Skin of body (tissue), 1 donor: ENCODE measurements at regions not wholly inside any gene's neighbourhood (a gene's known extent, or its start where the extent isn't known, plus 50 kb on each side); places are given as distances from the start of the nearest gene placed in this dataset.
A peak's percentile ranks its signal among the peaks of the same experiment; 100 is the strongest.
"Not testable (repeated sequence)": the region's sequence is repeated elsewhere in the genome, so short reads cannot be mapped to it uniquely, and the experiment has no call there.

ENCODE experiments used
- DNase-seq: peaks from one replicate; lab custom pipeline; 2025; lab: John Stamatoyannopoulos, UW

GRCh38 chr9:135403733-135404450 lies 75.7 kb upstream of the PPP1R26 start:
- DNase-seq: no peak

- no peak for DNase-seq
Measured at GRCh38 chr9:135404451-135405144, 75.0 kb upstream of the PPP1R26 start.

- DNase-seq: not testable (repeated sequence)
Measured at GRCh38 chr9:135405145-135405464, 74.5 kb upstream of the PPP1R26 start.

GRCh38 chr9:135408476-135409254 lies 70.9 kb upstream of the PPP1R26 start:
- no peak for DNase-seq

DNA sequence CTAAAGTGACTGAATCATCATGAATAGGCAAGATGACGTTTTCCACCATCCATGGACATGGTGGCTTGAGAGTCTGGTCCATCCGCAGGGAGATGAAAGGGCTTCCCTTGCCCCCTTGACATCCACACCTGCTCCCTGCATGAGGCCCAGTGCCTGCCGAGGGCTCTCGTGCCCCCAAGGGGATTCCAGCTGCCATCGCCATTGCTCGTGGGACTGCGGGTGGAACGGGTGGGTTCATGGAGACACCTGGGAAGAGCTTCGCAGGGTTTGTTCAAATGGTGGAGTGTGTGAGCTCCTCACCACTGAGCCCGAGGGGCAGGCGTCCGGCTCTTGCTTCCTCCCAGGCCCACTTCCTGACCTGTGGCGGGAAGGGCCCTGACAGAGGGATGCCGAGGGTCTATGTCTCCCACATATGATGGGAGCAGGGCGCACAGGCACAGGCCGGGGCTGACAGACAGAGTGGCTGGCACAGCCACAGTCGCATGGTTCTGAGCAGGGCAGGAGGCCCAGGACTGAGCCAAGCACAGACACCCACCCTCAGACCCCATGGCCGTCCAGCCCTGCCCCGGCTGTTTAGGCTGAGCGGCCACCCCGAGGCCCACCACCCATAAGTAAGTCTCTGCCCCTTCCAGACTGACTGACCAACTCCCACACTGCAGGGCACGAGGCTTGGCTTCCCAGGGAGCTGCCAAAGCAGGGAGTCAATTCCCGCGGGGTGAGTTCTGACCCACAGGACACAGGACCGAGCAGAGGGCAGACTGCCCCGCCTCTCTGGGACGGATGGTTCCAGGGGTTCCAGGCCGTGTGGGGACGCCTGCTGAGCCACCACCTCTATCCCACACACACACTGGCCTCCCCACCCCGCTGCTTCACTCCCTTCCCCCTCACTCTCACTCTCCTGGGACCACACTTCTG lies 70.0 kb upstream of the PPP1R26 start:
- DNase-seq: no peak

GRCh38 chr9:135410421-135410820 lies 69.2 kb upstream of the PPP1R26 start:
- no peak for DNase-seq

- DNase-seq: no peak
Measured at GRCh38 chr9:135410831-135411473, 68.6 kb upstream of the PPP1R26 start.

- not testable (repeated sequence) for DNase-seq
Measured at GRCh38 chr9:135411605-135412004, 68.0 kb upstream of the PPP1R26 start.

DNA sequence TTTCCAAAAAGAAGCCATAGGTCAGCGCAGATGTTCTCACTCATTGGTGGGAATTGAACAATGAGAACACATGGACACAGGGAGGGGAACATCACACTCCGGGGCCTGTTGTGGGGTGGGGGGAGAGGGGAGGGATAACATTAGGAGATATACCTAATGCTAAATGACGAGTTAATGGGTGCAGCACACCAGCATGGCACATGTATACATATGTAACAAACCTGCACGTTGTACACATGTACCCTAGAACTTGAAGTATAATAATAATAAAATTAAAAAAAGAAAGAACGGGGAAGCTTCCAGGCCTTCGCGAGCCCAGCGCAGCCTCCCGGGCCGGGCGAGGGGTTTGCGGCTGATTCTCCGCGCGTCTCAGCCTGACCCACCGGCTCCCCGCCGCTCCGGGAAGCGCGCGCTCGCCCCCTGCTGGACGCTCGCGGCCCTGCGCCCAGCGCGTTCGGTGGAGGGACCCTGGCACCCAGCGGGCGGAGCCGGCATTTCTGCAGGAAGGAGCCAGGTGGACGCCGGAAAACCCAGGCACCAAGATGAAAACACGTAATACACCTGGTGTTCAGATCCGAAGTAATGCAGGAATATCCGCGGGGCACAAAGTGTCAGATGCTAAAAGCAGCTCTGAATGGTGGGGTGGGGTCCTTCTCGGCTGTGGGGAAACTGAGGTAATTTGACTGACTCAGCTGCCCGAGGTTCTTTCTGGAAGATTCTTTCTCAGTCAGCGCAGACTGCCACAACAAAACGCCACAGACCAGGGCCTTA lies 67.1 kb upstream of the PPP1R26 start:
- DNase-seq: peak; percentile 23

GRCh38 chr9:135413086-135413375 lies 66.6 kb upstream of the PPP1R26 start:
- no peak for DNase-seq

DNA sequence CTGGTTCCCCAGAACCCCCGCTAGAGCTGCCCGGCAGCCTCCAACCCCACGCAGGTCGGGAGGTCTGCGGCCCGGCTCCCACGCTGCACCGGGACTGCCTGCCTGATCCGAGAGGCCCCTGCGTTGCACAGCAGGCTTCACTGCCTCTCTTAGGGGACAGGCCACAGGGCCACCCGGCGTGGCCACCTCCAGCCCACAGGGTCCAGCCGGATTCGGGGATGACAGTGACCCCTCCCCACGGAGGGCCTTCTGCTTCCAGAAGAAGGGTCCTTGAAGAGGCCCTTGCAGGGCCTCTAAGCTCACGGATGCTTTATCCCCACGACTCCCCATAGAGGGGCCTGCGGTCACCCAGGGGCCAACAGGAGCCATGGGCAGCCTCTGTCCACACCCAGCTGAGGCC lies 66.1 kb upstream of the PPP1R26 start:
- DNase-seq: no peak

- no peak for DNase-seq
Measured at GRCh38 chr9:135414293-135414692, 65.3 kb upstream of the PPP1R26 start.

DNA sequence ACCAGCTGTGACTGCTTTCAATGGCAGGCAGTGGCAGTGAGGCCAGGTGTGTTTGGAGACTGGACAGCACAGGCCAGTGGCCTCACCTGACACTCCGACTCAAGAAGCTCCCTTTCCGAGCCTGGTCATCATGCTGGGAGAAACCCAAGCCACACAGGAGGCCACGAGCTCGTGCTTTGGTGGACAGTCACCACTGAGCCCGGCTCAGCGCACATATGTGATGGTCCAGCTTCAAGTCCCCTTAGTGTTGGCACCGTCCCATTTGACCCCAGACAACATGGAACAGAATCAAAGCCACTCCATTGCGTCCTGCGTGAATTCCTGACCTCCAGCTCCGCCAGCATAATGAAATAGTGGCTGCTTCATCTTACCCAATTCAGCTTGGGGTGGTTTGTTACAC lies 64.0 kb upstream of the PPP1R26 start:
- no peak for DNase-seq

DNA sequence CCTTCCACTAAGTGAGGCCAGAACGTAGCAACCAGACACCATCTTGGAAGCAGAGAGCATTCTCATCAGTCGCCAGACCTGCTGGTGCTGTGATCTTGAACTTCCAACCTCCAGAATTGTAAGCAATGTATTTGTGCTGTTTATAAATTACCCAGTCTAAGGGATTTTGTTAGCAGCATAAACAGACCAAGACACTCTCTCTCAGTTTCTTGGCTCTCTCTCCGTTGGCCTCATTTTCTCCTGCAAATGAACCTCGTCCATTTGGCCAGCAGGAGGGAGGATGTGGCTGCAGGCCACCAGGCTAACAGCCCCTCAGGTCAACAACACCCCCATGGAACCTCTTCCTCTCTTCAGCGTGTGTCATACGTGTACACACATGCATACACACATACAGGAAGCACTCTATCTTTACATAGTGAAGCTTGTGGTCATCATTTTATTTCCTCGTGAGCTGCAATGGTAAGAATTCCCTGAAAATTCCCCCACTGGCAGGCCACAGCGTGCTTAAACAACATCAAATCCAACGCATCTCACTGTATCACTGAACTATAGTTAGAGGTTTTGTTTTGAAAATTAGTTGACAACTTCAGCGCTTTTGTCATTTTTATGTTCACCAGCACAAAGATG lies 62.8 kb upstream of the PPP1R26 start:
- DNase-seq: no peak

DNA sequence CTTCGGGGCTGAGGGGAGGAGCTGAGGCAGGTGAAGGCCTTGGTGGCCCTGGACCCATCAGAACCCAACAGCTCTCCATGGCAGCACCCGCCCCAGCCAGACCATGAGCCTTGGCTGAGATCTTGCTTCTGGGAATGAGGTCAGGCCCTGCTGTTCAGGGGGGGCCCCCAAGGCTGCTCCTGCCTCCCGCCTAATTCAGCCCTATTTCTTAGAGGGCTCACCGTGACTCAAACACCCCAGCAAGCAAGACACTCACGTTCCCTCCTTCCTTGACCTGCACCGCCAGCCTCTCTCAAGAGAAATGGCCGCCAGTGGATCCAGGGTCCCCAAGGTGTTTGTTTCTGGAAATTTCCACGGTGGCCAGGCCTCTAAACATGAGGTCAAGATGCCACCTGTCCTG lies 61.4 kb upstream of the PPP1R26 start:
- DNase-seq: no peak

GRCh38 chr9:135419106-135419505 lies 60.5 kb upstream of the PPP1R26 start:
- no peak for DNase-seq

- no peak for DNase-seq
Measured at GRCh38 chr9:135422341-135422944, 57.1 kb upstream of the PPP1R26 start.

GRCh38 chr9:135423725-135424124 lies 55.9 kb upstream of the PPP1R26 start:
- no peak for DNase-seq
